Fibroblast of lung (primary cell): ENCODE measurements at regions not wholly inside any gene's neighbourhood (a gene's known extent, or its start where the extent isn't known, plus 50 kb on each side); places are given as distances from the start of the nearest gene placed in this dataset.

Source experiments
- EZH2 ChIP-seq: IDR thresholded peaks from 2 replicates; pipeline ENCODE4 v1.5.1; 2012; ENCODE audit warnings: low read length, control low read depth, mild to moderate bottlenecking; ENCODE audit errors: missing control alignments
- TF ChIP-seq, protein P1 (sequence below), 2 donors: IDR thresholded peaks in 1 of 2; conservative IDR thresholded peaks in 1 of 2; 1 replicate in 1 of 2; 2 replicates in 1 of 2; pipeline ENCODE4 v1.5.1; 2011 to 2012; ENCODE audit warnings: low read length in 2 of 2, control low read depth in 1 of 2, inconsistent platforms in 1 of 2, low read depth in 1 of 2, mild to moderate bottlenecking in 1 of 2

DNA sequence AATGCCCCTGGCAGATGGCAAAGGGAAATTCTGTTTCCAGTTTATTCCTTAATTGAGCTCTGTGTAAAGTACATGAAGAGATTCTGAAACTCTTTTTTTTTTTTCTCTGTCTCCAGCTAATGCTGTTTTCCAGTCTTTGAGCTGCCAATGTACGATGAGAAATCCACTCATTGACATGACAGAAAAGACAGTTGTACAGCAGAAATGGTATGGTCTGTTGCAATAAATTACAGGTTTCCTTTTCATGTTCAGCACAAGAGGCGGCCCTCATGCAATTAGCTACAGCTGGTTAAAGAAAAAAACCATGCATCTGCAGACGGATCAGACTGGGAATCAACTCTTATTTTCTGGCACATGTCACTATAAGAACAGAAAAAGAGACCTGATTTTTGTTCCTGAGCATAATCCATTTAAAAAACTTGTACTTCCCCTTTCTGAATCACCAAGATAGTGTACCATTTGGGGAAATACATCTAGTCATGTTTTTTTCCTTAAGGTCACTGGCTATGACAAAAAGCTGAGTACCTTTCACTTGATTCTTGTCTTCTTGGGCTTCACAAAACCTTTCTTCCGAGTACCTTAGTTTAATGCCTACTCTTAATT, 289.8 kb upstream of the PREP start:
- TF ChIP-seq, protein P1, sequence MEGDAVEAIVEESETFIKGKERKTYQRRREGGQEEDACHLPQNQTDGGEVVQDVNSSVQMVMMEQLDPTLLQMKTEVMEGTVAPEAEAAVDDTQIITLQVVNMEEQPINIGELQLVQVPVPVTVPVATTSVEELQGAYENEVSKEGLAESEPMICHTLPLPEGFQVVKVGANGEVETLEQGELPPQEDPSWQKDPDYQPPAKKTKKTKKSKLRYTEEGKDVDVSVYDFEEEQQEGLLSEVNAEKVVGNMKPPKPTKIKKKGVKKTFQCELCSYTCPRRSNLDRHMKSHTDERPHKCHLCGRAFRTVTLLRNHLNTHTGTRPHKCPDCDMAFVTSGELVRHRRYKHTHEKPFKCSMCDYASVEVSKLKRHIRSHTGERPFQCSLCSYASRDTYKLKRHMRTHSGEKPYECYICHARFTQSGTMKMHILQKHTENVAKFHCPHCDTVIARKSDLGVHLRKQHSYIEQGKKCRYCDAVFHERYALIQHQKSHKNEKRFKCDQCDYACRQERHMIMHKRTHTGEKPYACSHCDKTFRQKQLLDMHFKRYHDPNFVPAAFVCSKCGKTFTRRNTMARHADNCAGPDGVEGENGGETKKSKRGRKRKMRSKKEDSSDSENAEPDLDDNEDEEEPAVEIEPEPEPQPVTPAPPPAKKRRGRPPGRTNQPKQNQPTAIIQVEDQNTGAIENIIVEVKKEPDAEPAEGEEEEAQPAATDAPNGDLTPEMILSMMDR (conservative IDR thresholded peaks at IDR 0.05 in 1 of 2, IDR thresholded peaks at IDR 0.05 in 1 of 2; ENCODE audit: low read depth in 1 of 2, low read length in 2 of 2), result no peak
- TF ChIP-seq EZH2, result no peak
